Activated T-cell treated with anti-CD3 and anti-CD28 coated beads for 4 hours (primary cell): ENCODE measurements at regions not wholly inside any gene's neighbourhood (a gene's known extent, or its start where the extent isn't known, plus 50 kb on each side); places are given as distances from the start of the nearest gene placed in this dataset.

Experiments
- DNase-seq: peaks from one replicate; pipeline ENCODE4 v3.0.0-alpha.2; 2020

GRCh38 chr2:144950899-144951560 is 431.1 kb upstream of the ZEB2 start:
- DNase-seq: no peak

GRCh38 chr2:144948205-144948855 is 428.4 kb upstream of the ZEB2 start:
- no peak for DNase-seq

- no peak for DNase-seq
These were observed 427.8 kb upstream of the ZEB2 start for GRCh38 chr2:144947709-144948037.

- DNase-seq: no peak
These were observed 426.3 kb upstream of the ZEB2 start for GRCh38 chr2:144946263-144946662.

GRCh38 chr2:144944546-144945220 is 424.8 kb upstream of the ZEB2 start:
- no peak for DNase-seq

GRCh38 chr2:144943986-144944385 is 424.1 kb upstream of the ZEB2 start:
- DNase-seq: no peak

GRCh38 chr2:144943293-144943941 is 423.5 kb upstream of the ZEB2 start:
- no peak for DNase-seq

- no peak for DNase-seq
These were observed 422.8 kb upstream of the ZEB2 start for GRCh38 chr2:144942516-144943256.

- no peak for DNase-seq
These were observed 422.0 kb upstream of the ZEB2 start for GRCh38 chr2:144941743-144942488.

GRCh38 chr2:144939590-144939989 is 419.7 kb upstream of the ZEB2 start:
- DNase-seq: no peak

GRCh38 chr2:144937910-144938709 is 418.2 kb upstream of the ZEB2 start:
- no peak for DNase-seq

- DNase-seq: no peak
These were observed 417.1 kb upstream of the ZEB2 start for GRCh38 chr2:144937066-144937465.

GRCh38 chr2:144936442-144936841 is 416.5 kb upstream of the ZEB2 start:
- DNase-seq: no peak

GRCh38 chr2:144935736-144936135 is 415.8 kb upstream of the ZEB2 start:
- DNase-seq: no peak

GRCh38 chr2:144935191-144935590 is 415.3 kb upstream of the ZEB2 start:
- DNase-seq: no peak

GRCh38 chr2:144931960-144932359 is 412.0 kb upstream of the ZEB2 start:
- no peak for DNase-seq

GRCh38 chr2:144931480-144931879 is 411.6 kb upstream of the ZEB2 start:
- no peak for DNase-seq

- DNase-seq: no peak
These were observed 407.5 kb upstream of the ZEB2 start for GRCh38 chr2:144927429-144927828.

- DNase-seq: no peak
These were observed 406.0 kb upstream of the ZEB2 start for GRCh38 chr2:144925886-144926285.

- no peak for DNase-seq
These were observed 404.9 kb upstream of the ZEB2 start for GRCh38 chr2:144924827-144925226.

- no peak for DNase-seq
These were observed 402.6 kb upstream of the ZEB2 start for GRCh38 chr2:144922519-144922918.
